ENCODE measurements at regions not wholly inside any gene's neighbourhood (a gene's known extent, or its start where the extent isn't known, plus 50 kb on each side); places are given as distances from the start of the nearest gene placed in this dataset.
A peak's percentile ranks its signal among the peaks of the same experiment; 100 is the strongest.
"Not testable (repeated sequence)": the region's sequence is repeated elsewhere in the genome, so short reads cannot be mapped to it uniquely, and the experiment has no call there.

DNA sequence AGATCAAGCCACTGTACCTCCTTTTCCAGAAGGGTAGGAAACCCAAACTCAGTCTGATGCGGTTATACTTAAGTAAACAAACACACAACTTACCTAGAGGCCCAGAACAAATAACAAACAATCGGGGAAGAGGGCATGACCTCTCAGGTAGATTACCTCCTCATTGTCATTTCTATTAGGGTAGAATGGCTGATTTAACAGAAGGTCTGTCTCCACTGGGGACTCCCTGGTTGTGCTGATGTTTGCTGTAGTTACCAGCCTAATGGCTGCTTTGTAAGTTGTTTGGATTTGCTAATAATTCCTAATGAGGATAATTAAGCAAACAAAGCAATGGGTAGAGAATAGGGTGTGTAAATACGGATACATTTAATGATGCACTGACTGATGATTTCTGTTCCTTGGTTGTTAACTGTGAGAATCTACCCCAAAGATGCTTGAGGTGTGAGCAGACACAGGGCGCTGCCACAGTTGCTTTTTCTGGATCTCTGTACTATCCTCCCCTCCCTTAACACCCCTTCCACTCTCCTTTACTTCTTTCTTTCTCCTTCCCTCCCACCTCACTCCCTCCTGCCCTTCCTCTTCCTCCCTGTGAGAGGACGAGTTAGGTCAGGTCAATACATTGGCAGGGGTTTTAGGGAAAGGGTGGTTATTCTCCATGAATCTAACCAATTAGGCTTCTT is 332.0 kb upstream of the FZD8 start:
- DNase-seq (ENCODE audit: low read depth); H3K4me3 ChIP-seq (ENCODE audit: low read depth, low read length): not testable (repeated sequence)

DNA sequence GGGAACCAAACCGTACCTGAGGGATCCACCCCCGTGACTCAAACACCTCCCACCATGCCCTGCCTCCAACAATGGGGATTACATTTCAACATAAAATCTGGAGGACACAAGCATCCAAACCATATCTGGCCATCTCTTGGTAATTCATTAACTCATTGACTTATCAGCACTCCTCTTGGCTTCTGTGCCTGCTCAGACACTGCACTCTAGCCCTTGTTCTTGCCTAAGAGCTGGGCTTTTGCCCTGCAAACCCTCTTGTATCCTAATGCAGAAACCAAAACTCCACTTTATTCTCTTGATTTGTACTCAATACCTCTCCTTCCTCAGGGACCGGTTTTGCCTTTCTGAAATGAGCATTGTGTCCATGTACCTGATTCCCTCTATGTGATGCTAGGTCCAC is 330.2 kb upstream of the FZD8 start:
- no peak for DNase-seq (ENCODE audit: low read depth)

DNA sequence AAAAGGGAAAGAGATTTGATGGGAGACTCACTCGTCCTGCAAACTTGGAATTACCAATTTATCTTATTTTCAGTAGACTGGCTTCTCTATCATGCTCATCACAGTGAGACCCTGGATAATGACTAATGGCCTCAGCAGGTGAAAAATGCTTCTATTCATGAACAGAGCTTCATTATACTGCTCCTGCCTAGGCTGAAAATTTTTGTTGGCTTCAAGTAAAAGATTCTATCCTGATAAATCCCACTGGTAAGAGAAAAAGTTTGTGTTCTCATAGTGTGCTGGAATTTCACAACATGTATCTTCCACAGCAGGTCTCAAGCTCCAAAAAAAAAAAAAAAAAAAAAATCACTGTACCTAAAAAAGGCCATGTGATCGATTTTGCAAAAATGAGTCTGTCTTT is 329.3 kb upstream of the FZD8 start:
- no peak for DNase-seq (ENCODE audit: low read depth)
- no peak overlapping the region for H3K4me3 ChIP-seq (ENCODE audit: low read depth, low read length)

More for the DNA sequence above, 330.2 kb upstream of the FZD8 start:
- H3K4me3 ChIP-seq (ENCODE audit: low read depth, low read length), result no peak overlapping the region

DNA sequence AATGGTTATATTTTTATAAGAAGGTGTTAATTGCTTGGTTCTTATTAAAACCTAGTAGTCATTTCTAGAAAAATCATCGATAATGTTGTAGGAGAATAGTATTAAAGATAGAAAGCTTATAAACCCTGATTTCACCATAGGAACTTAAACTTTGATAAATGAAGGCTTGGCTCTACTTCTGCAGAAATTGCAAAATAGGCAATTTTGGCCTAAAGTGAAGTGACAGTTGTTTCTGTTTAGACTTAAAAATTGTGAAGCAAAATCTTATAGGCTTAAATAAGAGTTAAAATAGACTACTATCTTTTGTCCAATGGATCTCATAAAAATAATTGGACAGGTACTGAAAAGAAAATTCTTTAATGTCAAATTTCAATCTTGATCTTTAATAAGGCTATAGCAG is 321.6 kb upstream of the FZD8 start:
- no peak overlapping the region for H3K4me3 ChIP-seq (ENCODE audit: low read depth, low read length)
- DNase-seq (ENCODE audit: low read depth), result no peak

DNA sequence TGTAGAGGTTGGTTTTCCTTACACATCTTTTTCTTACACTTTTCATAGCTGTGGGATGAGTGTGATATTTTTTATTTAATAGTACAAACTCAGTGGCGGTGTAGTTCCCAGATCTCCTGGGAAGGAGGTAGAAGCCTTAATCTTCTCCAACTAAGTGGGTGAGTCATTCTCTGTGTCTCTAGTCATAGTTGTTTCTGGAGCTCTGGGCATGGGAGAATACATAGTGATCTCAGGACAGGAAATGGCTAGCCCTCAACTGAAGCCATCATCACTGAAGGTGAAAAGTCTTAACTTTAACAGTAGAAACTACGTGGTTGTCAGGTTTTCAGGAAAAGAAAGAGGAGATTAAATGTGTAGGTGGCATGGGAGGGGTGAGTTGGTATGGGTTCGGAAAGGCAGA is 319.4 kb upstream of the FZD8 start:
- DNase-seq (ENCODE audit: low read depth), result peak; percentile 48
- no peak overlapping the region for H3K4me3 ChIP-seq (ENCODE audit: low read depth, low read length)

DNA sequence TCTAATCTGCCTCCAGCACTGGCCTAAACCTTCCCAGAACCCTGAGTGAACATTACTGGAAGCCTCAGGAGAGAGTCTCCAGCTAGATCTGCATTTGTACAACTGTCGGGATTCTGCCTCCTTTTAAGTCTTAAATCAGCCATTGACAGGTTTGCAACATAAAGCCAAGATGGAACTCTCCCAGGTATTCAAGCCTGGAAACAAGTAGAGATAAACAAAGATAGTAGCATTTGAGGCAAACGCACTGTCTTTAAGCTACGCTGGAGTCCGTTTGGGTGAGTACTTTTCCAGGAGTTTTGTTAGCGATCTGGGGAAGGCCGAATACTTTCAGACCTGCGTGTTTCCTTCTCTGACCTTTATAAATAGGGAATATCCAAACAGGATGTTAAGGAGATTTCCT is 317.2 kb upstream of the FZD8 start:
- no peak overlapping the region for H3K4me3 ChIP-seq (ENCODE audit: low read depth, low read length)
- DNase-seq (ENCODE audit: low read depth), result no peak

DNA sequence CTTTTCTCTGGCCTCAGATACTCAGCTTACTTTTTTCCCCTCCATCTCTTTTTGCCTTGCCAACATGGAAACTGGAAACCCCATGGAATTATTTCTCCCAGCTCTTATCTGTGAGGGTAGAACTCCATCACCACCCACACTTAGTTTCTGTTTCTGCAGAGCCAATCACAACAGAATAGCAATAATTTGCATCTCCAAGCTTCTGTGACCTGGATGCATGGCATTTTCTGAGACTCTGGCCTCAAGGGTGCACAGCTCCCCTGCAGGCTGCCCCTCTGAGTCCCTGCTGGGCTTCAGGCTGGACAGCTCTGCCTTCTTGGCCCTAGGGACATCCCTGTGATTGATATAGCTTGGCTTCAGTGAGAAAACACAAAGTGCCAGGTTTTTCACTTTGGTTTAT is 316.5 kb upstream of the FZD8 start:
- not testable (repeated sequence) for DNase-seq (ENCODE audit: low read depth); H3K4me3 ChIP-seq (ENCODE audit: low read depth, low read length)

DNA sequence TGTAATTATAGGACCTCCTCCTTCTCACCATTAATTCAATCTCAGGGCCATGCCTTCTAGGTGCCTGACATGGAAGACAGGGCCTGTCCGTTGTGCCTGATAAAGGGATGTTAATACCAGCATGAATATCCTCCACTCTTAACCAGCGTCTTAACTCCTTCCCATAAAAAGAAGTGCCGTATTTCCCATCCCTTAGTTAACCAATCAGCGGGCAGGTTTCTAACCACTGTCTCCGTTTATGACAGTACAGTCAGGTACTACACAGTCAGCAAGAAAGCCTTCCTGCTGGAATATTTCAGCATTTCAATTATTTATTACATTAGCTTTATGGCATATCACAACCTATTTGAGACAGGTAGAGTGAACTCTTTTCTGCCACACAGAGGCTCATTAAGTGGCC is 308.6 kb upstream of the FZD8 start:
- DNase-seq (ENCODE audit: low read depth), result no peak
- no peak overlapping the region for H3K4me3 ChIP-seq (ENCODE audit: low read depth, low read length)

DNA sequence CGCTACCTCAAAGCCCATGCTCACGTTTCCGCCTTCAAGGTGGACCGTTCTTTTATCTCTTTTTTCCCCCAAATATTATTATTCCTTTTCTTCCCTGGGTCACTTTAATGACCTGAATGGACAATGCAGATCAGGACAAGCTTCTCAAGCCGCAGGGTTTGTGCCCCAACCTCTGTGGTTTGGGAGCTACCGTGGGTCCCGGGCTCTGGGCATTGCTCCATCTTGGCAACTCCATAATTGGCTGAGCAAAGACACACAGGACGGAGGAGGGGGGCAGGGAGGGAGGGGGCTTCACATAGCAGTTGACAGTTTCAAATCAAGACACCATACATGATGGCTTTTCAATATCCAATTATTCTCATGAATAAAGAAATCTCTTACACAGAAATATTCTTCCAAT is 308.1 kb upstream of the FZD8 start:
- no peak for DNase-seq (ENCODE audit: low read depth)
- no peak overlapping the region for H3K4me3 ChIP-seq (ENCODE audit: low read depth, low read length)

DNA sequence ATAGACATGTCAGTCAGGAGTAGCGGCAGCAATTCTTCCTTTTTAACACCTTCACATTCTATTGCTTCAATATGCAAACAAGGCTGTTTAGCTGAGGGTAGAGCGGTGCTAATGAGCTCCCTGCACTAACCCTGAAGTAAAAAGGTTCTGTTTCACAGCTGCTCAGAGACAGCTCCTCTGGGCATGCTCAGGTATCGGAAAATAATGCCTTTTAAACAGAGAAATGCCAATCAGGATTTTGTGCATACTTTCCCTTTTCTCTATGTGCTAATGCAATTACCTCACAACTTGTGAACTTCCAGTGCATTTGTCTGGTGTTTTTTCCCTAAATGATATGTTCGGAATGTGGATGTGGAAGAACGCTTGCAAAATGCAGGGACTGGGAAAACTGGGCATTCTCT is 307.7 kb upstream of the FZD8 start:
- H3K4me3 ChIP-seq (ENCODE audit: low read depth, low read length), result no peak overlapping the region

DNA sequence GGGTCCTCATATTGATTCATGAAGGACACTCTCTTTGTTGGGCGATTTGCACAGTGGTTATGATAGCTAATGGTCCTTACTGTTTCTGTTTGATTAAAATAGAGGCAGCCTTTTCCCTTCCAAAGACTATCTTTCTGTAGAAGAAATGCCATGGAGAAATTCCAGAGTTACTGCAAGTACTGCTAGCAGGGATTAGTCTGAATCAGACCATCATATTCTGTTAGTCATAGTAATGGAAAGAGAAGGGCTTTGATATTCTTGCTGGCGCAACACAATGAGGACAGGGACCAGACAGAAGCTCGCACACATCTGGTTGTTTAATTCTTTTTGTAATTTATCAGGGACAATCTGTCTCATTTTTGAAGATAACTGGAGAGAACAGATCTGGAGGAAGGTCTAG is 304.5 kb upstream of the FZD8 start:
- no peak for DNase-seq (ENCODE audit: low read depth)
- H3K4me3 ChIP-seq (ENCODE audit: low read depth, low read length), result no peak overlapping the region

More for the DNA sequence above, 307.7 kb upstream of the FZD8 start:
- DNase-seq (ENCODE audit: low read depth), result no peak

DNA sequence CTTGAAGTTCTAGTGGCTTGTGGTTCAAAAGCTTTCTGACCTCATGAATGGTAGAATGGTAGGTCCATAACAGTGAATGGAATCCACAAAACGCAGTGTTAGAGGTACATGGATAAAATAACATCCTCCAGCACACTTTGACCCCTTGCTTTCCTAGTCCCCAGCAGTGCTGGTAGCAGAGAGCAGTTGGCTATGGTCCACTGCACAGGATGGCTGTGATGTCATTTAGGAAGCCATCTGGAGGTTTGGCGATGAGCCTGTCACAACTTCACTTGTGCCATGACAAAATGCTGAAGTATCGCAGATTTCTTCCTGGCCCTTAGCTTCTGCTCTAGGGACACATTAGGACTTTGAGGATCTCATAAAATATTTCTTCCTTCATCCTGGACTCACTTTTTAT is 300.0 kb upstream of the FZD8 start:
- DNase-seq (ENCODE audit: low read depth), result no peak
- no peak overlapping the region for H3K4me3 ChIP-seq (ENCODE audit: low read depth, low read length)

DNA sequence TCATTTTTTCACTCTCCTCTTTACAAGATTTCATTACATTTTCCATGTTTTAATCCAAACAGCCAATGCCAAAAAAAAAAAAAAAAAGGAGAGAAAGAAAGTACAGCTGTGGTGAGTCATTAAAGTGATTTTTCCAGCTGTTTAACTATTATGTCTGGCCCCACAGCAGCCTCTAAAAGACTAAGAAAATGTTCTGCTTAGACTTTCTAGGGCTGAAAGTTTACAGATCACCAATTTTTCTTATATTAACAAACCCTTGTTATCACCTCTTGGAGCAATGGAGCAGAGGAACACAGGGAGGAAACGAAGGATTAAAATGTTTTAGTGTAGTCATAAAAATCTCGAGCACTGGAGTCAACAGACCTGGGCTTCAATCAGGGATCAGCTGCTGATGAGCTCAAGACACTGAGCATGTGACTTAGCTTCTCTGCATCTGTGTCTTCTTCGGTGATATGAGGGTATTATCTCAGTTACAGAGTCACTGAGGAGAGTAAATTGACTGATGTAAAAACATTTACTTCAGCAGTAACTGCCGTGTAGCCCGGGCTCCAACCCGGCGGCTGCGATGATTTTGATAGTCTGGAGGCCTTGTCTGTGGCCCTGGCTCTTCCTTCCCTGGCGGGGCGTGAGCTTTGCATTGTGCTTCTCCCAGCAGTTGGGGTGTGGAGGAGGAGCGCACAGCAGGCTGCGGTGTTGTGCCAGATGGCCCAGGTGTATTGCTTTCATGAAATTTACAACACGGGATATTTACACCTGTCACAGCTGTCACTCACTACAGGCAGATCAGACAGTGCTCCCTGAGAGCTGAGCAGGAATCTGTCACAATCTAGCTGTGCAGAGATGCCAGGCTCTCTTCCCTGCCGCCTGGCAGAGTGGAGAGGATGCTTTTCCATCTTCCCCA is 298.3 kb upstream of the FZD8 start:
- H3K4me3 ChIP-seq (ENCODE audit: low read depth, low read length), result no peak overlapping the region
- DNase-seq (ENCODE audit: low read depth), result no peak

DNA sequence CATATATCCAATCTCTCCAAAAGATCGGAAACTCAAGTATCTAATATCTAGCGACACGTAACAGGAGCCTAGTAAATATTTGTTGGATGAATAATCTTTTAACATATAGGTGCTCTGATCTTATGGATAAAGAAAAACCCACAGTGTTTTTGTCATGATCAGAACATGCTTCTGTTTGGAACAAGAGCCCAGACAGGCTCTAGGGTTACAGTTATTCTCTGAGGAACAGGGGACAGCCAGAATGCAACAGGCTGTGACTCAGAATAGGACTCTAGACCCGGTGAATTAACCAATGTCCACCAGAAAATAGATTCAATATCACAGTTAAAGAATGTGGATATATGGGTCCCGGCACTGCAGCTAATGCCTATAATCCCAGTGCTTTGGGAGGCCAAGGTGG is 296.1 kb upstream of the FZD8 start:
- H3K4me3 ChIP-seq (ENCODE audit: low read depth, low read length), result no peak overlapping the region
- DNase-seq (ENCODE audit: low read depth), result no peak

DNA sequence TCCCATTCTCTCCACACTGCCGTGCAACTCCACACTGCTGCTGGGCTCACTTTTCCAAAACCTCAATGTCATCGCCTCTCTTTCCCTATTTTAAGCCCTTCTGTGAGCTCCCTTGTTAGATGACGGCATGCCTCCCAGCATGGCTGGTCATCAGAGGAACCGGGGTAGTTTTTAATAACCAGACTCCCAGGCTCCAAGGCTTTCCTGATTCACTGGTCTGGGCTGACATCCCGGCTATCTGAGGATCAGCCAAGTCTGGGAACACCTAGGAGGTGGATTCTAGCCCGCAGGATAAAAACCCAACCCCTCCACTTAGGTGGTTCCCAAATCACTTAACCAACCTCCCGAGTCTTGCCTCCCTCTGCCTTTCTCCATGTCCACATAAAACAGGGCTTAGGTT is 295.4 kb upstream of the FZD8 start:
- no peak overlapping the region for H3K4me3 ChIP-seq (ENCODE audit: low read depth, low read length)
- no peak for DNase-seq (ENCODE audit: low read depth)

DNA sequence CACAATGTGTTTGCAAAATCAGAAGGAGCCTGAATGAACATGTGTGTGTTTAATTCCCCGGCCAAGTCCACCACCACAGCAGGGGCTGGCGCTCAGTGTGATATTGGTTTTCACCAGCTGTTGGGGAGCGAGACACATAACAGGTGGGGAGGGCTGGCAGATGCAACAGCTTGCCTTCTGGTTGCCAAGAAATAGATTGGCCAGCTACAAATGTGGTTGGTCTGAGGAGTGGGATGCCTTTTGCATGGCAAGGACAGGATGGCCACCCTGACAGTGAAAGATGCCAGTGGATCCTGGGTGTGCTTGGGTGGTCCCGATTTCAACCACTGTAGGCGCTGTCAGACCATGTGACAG is 292.5 kb upstream of the FZD8 start:
- H3K4me3 ChIP-seq (ENCODE audit: low read depth, low read length), result no peak overlapping the region
- peak; percentile 61 for DNase-seq (ENCODE audit: low read depth)

DNA sequence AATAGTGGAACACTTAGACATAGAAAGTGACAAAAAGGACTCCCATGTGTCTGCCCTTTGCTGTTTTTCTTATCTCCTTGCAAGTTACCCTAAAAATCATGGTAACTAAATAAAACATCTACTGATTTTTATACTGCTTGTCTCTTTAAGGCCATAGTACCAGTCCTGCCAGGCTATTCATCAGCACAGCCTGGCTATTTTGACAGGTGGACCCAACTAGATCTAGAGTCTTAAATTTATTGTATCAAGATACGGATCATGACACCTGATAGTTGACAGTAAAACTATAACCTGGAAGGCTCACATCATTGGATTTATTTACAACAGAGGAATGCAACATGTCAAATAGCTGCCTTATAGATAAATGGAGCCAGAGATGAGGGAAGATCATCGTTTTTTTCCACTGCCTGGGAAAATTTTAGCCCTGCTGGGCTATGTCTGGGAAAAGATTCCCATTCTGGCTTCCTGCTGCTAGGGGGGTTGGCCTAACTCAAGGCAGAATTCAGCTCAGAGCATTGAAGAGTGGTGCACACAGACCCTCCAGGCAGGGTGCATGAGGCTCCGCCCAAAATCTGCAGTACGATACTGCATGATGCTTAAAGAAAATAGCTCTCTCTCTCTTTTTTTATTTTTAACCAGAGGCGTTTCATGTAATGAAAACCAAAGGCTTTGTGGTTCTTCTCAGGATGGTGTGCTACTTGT is 292.0 kb upstream of the FZD8 start:
- no peak overlapping the region for H3K4me3 ChIP-seq (ENCODE audit: low read depth, low read length)
- no peak for DNase-seq (ENCODE audit: low read depth)

DNA sequence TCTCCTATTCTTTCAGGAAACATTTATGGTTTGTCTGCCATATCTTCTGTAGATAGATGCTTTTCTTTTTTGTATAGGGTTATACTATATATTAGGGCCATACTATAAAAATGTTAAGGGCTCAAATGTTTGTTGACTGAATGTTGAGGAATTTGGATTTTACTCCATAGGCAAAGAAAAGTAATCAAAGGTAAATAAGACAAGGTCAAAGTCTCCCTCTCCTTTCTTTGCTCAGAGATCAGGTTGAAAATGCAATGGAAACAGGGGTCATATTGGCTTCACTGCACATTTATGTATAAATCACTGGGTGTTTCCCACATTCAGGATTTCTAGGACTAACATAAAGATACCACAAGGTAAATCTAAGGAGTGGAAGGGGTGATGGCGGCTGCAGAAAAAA is 291.4 kb upstream of the FZD8 start:
- no peak for DNase-seq (ENCODE audit: low read depth)
- no peak overlapping the region for H3K4me3 ChIP-seq (ENCODE audit: low read depth, low read length)

DNA sequence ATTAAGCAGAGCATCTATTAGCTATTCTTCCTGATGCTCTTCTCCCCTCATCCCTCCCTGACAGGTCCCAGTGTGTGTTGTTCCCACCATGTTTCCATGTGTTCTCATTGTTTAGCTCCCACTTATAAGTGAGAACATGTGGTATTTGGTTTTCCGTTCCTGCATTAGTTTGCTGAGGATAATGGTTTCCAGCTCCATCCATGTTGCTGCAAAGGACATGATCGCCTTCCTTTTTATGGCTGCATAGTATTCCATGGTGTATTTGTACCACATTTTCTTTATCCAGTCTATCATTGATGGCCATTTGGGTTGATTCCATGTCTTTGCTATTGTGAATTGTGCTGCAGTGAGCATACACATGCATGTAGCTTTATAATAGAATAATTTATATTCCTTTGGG is 287.9 kb upstream of the FZD8 start:
- not testable (repeated sequence) for DNase-seq (ENCODE audit: low read depth); H3K4me3 ChIP-seq (ENCODE audit: low read depth, low read length)

DNA sequence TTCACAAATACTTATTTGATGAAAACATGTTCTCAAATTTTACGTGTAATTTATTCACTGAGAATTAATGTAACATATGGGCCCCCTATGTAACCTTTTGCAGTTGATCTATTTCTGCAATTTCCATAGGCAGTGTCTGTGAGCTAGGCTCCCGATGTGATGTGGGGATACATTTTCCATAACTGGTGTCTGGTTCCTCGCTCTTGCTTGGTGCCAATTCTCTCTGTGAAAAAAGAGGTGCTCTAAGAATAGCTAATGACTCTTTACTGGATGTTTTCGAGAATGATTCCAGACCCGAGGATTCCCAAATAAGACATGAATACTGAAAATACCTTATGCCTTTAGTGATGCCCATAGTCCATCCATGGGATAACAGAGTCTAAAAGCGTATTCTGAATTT is 286.7 kb upstream of the FZD8 start:
- no peak overlapping the region for H3K4me3 ChIP-seq (ENCODE audit: low read depth, low read length)
- DNase-seq (ENCODE audit: low read depth), result no peak

Measured in skeletal muscle cell (primary cell).